GM12878 (cell line): ENCODE measurements at regions not wholly inside any gene's neighbourhood (a gene's known extent, or its start where the extent isn't known, plus 50 kb on each side); places are given as distances from the start of the nearest gene placed in this dataset.

Experiments used
- ATAC-seq: fragments of 200-7000 bp; cut with Tn5 transposase; 3 replicates; pipeline ENCODE4 v1.9.1; 2020; ENCODE audit warnings: mild to moderate bottlenecking, moderate library complexity
- BruUV-seq: library from RNA; stranded (reverse); fragments of 400-500 nt; replicated peaks from 2 replicates; lab custom pipeline; 2021; lab: Mats Ljungman, UMichigan
- CTCF ChIA-PET: fragments of 300-600 bp; sonication (Branson Sonifier 250); formaldehyde crosslinking; extraction: SDS; loops from one replicate; lab custom pipeline; 2021; ENCODE audit warnings: inconsistent platforms; lab: Yijun Ruan, JAX
- POLR2A ChIA-PET: fragments of 350-600 bp; formaldehyde crosslinking; extraction: SDS; loops from one replicate; lab custom pipeline; 2021; ENCODE audit warnings: inconsistent platforms; lab: Charles Lee
- RAD21 ChIA-PET: fragments of 300-600 bp; sonication (Branson Sonifier 250); formaldehyde crosslinking; loops from one replicate; lab custom pipeline; 2023; ENCODE audit warnings: antibody characterized with exemption; ENCODE audit not compliant: unreplicated experiment; lab: Charles Lee
- SMC1A ChIA-PET: fragments of 300-600 bp; sonication (Branson Sonifier 250); formaldehyde crosslinking; loops from one replicate; lab custom pipeline; 2023; ENCODE audit not compliant: unreplicated experiment, uncharacterized antibody; lab: Charles Lee
- DNase-seq: peaks from one replicate; pipeline ENCODE4 v3.0.0-alpha.2; 2011; ENCODE audit warnings: low read depth, low spot score
- FAIRE-seq: peaks from 3 replicates; lab custom pipeline; 2011; peaks lifted over from hg19 to GRCh38; lab: Jason Lieb, UNC
- H2AFZ ChIP-seq: 2 replicates; pipeline ENCODE4 v1.6.0; 2011; ENCODE audit warnings: low read depth, low read length, control low read depth; ENCODE audit not compliant: control insufficient read depth
- H3K27ac ChIP-seq: 2 replicates; pipeline ENCODE4 v1.5.1; 2011; ENCODE audit warnings: control low read depth; ENCODE audit not compliant: control insufficient read depth, insufficient read depth
- H3K27me3 ChIP-seq, 2 experiments: replicated peaks in 1 of 2; 2 replicates each; pipeline versions ENCODE4 v1.6.0 to v1.6.1; 2011; ENCODE audit warnings: low read length in 1 of 2; ENCODE audit not compliant: control insufficient read depth in 2 of 2, insufficient read depth in 2 of 2
- H3K36me3 ChIP-seq, 2 experiments: 2 replicates each; pipeline ENCODE4 v1.5.1; 2011; ENCODE audit warnings: low read length in 1 of 2; ENCODE audit not compliant: control insufficient read depth in 2 of 2, insufficient read depth in 2 of 2
- H3K4me1 ChIP-seq: 2 replicates; pipeline ENCODE4 v1.6.1; 2011; ENCODE audit warnings: mild to moderate bottlenecking, low read length, moderate library complexity, mixed read lengths; ENCODE audit not compliant: control insufficient read depth, insufficient read depth
- H3K4me2 ChIP-seq: 2 replicates; pipeline ENCODE4 v1.6.0; 2011; ENCODE audit warnings: control low read depth; ENCODE audit not compliant: control insufficient read depth, insufficient read depth
- H3K4me3 ChIP-seq: fragments of 200-600 bp; sonication (generic); 2 replicates; pipeline ENCODE4 v1.5.1; 2016
- H3K79me2 ChIP-seq: 2 replicates; pipeline ENCODE4 v1.6.0; 2011; ENCODE audit warnings: low read length; ENCODE audit not compliant: control insufficient read depth, insufficient read depth
- H3K9ac ChIP-seq: 2 replicates; pipeline ENCODE4 v1.8.0; 2011; ENCODE audit warnings: low read length, control low read depth, mixed read lengths; ENCODE audit not compliant: control insufficient read depth, insufficient read depth
- H3K9me3 ChIP-seq: replicated peaks from 3 replicates; pipeline ENCODE4 v1.5.1; 2011; ENCODE audit warnings: mild to moderate bottlenecking, low read length; ENCODE audit not compliant: control insufficient read depth, insufficient read depth
- H4K20me1 ChIP-seq: 2 replicates; pipeline ENCODE4 v1.6.0; 2011; ENCODE audit not compliant: control insufficient read depth, insufficient read depth
- ASH2L ChIP-seq: fragments of 300-600, 200-600 bp; sonication (generic); IDR thresholded peaks from 2 replicates; pipeline ENCODE4 v1.6.1; 2017; ENCODE audit warnings: low read depth, mild to moderate bottlenecking, borderline replicate concordance
- CBX3 ChIP-seq: fragments of 200-600 bp; sonication (generic); IDR thresholded peaks from 2 replicates; pipeline ENCODE4 v1.6.1; 2016; ENCODE audit warnings: low read depth, borderline replicate concordance
- ETV6 ChIP-seq, 2 experiments: fragments of 450-650 bp in 1 of 2; IDR thresholded peaks in 1 of 2; conservative IDR thresholded peaks in 1 of 2; 2 replicates each; pipeline ENCODE4 v1.6.1; 2014; ENCODE audit warnings: antibody characterized with exemption in 1 of 2, borderline replicate concordance in 1 of 2, low read depth in 1 of 2, mild to moderate bottlenecking in 1 of 2, moderate library complexity in 1 of 2
- MEF2A ChIP-seq: IDR thresholded peaks from 2 replicates; pipeline ENCODE4 v1.6.1; 2011; ENCODE audit warnings: low read depth, mild to moderate bottlenecking, low read length, moderate library complexity; ENCODE audit not compliant: insufficient read depth
- PAX5 ChIP-seq: IDR thresholded peaks from 2 replicates; pipeline ENCODE4 v1.6.1; 2011; ENCODE audit warnings: low read depth, low read length, borderline replicate concordance
- RCOR1 ChIP-seq: conservative IDR thresholded peaks from 2 replicates; pipeline ENCODE4 v1.6.1; 2012; ENCODE audit warnings: low read depth, low read length, improper control_type of control experiment
- SP1 ChIP-seq: IDR thresholded peaks from one replicate; pipeline ENCODE4 v1.6.1; 2011; ENCODE audit warnings: low read depth, low read length
- STAT3 ChIP-seq: IDR thresholded peaks from 2 replicates; pipeline ENCODE4 v1.6.1; 2011; ENCODE audit warnings: low read depth, low read length, improper control_type of control experiment
- in situ Hi-C: fragments of 300-500 bp; cut with MboI; formaldehyde crosslinking; loops from 9 replicates; pipeline ENCODE4 v1.14.3; 2018; ENCODE audit warnings: mixed read lengths
- intact Hi-C: fragments of 100-400 bp; cut with micrococcal nuclease; formaldehyde crosslinking; loops from one replicate; pipeline ENCODE4 v1.14.2; 2022; ENCODE audit not compliant: unreplicated experiment
- TF ChIP-seq, protein P1 (sequence below): IDR thresholded peaks from 2 replicates; pipeline ENCODE4 v1.6.1; 2012; ENCODE audit warnings: improper control_type of control experiment, low read depth, low read length; ENCODE audit not compliant: insufficient replicate concordance
- TF ChIP-seq, protein P2 (sequence below): IDR thresholded peaks from 2 replicates; pipeline ENCODE4 v1.6.1; 2011; ENCODE audit warnings: mild to moderate bottlenecking, low read depth, low read length, moderate library complexity; ENCODE audit not compliant: insufficient replicate concordance
- TF ChIP-seq, protein P3 (sequence below): IDR thresholded peaks from 2 replicates; pipeline ENCODE4 v1.6.1; 2012; ENCODE audit warnings: mild to moderate bottlenecking, low read depth, low read length

DNA sequence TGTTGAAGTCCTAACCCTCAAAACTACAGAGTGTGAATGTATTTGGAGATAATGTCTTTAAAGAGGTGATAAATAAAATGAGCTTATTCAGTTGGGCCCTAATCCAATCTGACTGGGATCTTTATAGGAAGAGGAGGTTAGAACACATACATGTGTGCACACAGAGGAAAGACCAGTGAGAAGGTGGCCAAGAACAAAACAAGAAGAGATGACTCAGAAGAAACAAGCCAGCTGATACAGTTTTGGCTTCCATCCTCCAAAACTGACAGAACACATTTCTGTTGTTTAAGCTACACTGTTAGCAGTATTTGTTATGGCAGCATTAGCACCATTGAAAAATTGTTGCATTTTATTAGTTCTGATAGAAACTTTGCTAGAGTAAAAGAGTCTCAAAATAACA is 609.3 kb upstream of the IMPG1 start:
- ChIA-PET CTCF (interaction anchor here (0.6 to 2.3 kb wide), 5 partner anchors 179 to 892 kb away, joined by 3 to 9 read pairs (median 3); no protein-coding TSS in a partner anchor), POLR2A (no interaction called here), SMC1A (interaction anchor here (1.1 to 1.6 kb wide), 2 partner anchors 179 to 775 kb away, joined by 4 to 5 read pairs; no protein-coding TSS in a partner anchor), RAD21 (no interaction called here)
- Histone ChIP-seq H3K4me2 (no peak overlapping the region), H4K20me1 (no peaks in the 10 kb centered on the region), H3K9ac (no peak overlapping the region), H3K36me3 (no peaks in the 10 kb centered on the region), H2AFZ (no peak overlapping the region), H3K27ac (no peak overlapping the region), H3K4me3 (no peak overlapping the region), H3K4me1 (no peaks in the 10 kb centered on the region), H3K79me2 (no peaks in the 10 kb centered on the region), H3K27me3 (no peaks in the 10 kb centered on the region), H3K9me3 (no peaks in the 10 kb centered on the region)
- no TSS peak for BruUV-seq
- intact Hi-C loops = loop anchor here (5.0 to 10.0 kb wide), 4 partner anchors 181 to 776 kb away; no protein-coding TSS in a partner anchor
- DNase-seq (no peak), FAIRE-seq (no peak), ATAC-seq (no peak)
- in situ Hi-C loops = no loop called here
- TF ChIP-seq ASH2L = no peak
- TF ChIP-seq PAX5 = no peak
- TF ChIP-seq ETV6 (conservative IDR thresholded peaks at IDR 0.05 in 1 of 2, IDR thresholded peaks at IDR 0.05 in 1 of 2; ENCODE audit: borderline replicate concordance in 1 of 2, low read depth in 1 of 2) = no peak
- TF ChIP-seq MEF2A = no peak
- TF ChIP-seq, protein P1, sequence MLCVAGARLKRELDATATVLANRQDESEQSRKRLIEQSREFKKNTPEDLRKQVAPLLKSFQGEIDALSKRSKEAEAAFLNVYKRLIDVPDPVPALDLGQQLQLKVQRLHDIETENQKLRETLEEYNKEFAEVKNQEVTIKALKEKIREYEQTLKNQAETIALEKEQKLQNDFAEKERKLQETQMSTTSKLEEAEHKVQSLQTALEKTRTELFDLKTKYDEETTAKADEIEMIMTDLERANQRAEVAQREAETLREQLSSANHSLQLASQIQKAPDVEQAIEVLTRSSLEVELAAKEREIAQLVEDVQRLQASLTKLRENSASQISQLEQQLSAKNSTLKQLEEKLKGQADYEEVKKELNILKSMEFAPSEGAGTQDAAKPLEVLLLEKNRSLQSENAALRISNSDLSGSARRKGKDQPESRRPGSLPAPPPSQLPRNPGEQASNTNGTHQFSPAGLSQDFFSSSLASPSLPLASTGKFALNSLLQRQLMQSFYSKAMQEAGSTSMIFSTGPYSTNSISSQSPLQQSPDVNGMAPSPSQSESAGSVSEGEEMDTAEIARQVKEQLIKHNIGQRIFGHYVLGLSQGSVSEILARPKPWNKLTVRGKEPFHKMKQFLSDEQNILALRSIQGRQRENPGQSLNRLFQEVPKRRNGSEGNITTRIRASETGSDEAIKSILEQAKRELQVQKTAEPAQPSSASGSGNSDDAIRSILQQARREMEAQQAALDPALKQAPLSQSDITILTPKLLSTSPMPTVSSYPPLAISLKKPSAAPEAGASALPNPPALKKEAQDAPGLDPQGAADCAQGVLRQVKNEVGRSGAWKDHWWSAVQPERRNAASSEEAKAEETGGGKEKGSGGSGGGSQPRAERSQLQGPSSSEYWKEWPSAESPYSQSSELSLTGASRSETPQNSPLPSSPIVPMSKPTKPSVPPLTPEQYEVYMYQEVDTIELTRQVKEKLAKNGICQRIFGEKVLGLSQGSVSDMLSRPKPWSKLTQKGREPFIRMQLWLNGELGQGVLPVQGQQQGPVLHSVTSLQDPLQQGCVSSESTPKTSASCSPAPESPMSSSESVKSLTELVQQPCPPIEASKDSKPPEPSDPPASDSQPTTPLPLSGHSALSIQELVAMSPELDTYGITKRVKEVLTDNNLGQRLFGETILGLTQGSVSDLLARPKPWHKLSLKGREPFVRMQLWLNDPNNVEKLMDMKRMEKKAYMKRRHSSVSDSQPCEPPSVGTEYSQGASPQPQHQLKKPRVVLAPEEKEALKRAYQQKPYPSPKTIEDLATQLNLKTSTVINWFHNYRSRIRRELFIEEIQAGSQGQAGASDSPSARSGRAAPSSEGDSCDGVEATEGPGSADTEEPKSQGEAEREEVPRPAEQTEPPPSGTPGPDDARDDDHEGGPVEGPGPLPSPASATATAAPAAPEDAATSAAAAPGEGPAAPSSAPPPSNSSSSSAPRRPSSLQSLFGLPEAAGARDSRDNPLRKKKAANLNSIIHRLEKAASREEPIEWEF = no peak
- TF ChIP-seq, protein P2, sequence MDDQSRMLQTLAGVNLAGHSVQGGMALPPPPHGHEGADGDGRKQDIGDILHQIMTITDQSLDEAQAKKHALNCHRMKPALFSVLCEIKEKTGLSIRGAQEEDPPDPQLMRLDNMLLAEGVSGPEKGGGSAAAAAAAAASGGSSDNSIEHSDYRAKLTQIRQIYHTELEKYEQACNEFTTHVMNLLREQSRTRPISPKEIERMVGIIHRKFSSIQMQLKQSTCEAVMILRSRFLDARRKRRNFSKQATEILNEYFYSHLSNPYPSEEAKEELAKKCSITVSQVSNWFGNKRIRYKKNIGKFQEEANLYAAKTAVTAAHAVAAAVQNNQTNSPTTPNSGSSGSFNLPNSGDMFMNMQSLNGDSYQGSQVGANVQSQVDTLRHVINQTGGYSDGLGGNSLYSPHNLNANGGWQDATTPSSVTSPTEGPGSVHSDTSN = no peak
- no peak for TF ChIP-seq RCOR1
- TF ChIP-seq STAT3 = no peak
- TF ChIP-seq CBX3 = no peak
- TF ChIP-seq SP1 = no peak
- TF ChIP-seq, protein P3, sequence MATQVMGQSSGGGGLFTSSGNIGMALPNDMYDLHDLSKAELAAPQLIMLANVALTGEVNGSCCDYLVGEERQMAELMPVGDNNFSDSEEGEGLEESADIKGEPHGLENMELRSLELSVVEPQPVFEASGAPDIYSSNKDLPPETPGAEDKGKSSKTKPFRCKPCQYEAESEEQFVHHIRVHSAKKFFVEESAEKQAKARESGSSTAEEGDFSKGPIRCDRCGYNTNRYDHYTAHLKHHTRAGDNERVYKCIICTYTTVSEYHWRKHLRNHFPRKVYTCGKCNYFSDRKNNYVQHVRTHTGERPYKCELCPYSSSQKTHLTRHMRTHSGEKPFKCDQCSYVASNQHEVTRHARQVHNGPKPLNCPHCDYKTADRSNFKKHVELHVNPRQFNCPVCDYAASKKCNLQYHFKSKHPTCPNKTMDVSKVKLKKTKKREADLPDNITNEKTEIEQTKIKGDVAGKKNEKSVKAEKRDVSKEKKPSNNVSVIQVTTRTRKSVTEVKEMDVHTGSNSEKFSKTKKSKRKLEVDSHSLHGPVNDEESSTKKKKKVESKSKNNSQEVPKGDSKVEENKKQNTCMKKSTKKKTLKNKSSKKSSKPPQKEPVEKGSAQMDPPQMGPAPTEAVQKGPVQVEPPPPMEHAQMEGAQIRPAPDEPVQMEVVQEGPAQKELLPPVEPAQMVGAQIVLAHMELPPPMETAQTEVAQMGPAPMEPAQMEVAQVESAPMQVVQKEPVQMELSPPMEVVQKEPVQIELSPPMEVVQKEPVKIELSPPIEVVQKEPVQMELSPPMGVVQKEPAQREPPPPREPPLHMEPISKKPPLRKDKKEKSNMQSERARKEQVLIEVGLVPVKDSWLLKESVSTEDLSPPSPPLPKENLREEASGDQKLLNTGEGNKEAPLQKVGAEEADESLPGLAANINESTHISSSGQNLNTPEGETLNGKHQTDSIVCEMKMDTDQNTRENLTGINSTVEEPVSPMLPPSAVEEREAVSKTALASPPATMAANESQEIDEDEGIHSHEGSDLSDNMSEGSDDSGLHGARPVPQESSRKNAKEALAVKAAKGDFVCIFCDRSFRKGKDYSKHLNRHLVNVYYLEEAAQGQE = no peak
